ENCODE measurements at regions not wholly inside any gene's neighbourhood (a gene's known extent, or its start where the extent isn't known, plus 50 kb on each side); places are given as distances from the start of the nearest gene placed in this dataset.
"Not testable (repeated sequence)": the region's sequence is repeated elsewhere in the genome, so short reads cannot be mapped to it uniquely, and the experiment has no call there.

DNA sequence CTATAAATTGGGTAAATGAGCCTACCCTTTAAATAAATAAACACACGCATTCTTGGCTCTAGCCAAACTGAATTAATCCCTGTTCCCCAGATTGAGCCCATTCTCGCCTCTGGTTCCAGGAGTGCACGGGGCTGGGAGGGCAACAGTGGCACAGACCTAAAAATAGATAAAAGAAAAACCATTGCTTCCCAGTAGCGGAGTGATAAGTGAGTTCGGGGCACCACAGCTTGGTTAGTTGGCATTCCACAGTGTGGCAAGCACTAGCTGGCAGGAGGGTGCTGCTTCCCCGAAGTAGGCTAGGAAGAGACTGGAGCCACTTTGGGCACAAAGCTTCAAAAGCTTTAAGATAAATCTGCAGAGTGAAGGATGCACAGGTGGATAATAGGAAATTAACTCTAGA is 322.2 kb upstream of the SGCD start:
- DNase-seq, result no peak

DNA sequence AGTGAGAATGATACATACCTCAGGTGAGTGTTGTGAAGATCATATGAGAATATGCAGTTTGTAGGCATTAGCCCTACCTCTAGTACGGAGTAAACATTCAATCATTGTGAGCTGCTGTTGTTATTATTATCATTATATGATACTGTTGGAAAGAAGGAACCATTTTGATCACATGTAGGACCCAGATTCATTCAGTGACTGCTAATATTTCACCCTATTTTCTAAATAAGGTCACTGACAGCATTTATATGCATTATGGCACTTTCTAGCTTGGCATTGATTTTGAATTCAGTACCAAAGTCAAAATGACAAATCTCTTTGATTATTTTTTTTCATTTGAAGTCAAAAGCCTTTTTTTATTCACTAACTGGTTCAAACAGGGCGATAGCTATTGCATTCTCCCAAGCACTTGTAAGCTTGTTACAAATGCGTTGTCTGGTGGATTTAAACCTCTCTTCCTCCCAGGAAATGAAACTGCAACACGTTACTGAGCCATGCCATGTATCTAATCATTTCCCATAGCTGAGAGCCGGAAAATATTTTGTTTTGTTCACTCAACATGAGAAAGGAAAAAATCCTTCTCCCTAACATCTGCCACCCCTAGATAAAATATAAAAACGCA is 320.8 kb upstream of the SGCD start:
- DNase-seq, result no peak

DNA sequence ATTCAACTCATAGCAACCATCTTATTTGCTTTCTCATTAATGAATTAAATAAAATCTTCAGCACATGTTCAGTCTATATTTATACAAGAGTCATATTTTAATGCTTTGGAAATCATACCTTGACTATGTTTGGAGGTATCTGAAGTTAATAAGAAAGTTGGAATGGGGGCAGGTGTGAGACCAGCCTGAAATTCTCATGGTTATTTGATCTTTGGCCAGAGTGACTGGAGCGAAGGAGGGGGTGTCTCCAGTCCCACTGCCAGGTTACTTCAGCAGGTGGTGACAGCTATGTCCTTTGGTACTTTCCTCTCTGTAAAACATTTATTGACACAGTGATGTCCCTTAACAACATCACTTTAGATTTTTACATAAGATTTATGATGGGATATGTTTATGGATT is 318.1 kb upstream of the SGCD start:
- no peak for DNase-seq

- DNase-seq, result no peak
Measured at GRCh38 chr5:156009583-156009982, 317.4 kb upstream of the SGCD start.

DNA sequence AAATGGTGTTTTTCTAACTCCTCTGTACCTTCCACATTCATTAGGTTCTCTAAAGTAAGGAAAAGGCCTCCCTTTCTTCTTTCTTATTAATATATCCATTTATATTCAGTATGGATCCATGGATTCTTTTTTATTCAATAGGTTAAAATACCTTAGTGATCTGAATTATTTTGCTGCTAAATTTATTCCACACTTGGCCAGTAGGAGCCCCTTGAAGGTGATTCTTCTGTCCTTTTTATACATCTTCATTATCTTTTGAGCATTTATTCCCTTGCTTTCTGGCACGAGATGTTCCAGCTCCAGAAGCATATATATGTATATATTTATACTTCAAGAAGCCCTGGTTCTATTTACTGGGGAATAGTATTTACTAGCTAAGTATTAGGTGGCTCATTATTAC is 311.8 kb upstream of the SGCD start:
- no peak for DNase-seq

DNA sequence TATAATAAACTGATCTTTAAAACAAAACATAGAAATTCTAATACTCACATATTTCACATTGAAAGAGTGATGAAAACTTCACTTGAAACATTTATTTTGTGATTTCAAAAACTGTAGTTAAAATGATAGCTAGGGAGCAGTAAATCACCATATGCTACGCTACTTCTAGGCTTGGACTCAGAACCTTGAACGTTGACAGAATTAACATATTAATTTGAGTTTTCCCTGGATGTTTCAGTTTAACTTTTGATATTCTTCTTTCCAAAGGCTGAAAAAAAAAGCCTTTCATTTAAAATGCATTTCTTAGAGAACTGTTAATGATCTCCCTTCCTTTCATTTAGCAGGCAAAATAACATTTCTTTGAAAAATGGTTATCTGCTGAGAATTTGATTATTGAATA is 307.8 kb upstream of the SGCD start:
- no peak for DNase-seq

DNA sequence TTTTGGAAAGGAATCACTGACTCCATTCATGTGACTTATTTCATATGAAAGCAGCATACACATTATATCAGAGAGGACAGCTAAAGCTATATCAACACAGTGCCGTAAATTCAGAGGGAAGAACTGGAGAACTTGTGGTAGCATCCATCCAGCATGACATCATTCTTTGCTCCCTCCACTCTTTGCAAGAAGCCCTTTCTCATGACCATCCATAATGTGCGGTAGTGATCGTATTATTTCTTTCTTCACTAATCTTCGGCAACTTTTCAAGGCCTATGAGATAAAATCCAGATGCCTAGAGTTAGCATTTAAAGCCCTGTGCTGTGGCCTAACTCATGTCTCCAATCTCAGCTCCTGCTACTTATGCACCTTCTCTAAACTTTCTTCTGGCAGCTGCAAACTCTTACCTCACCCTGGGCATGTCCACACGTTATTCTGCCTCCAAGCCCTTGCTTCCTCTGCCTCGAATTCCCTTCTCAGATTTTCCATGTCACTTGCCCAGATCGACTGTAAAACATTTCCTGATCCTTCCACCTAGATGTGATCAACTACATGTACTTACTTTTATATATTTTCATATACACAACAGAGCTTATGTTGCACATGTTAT is 307.3 kb upstream of the SGCD start:
- DNase-seq, result no peak

DNA sequence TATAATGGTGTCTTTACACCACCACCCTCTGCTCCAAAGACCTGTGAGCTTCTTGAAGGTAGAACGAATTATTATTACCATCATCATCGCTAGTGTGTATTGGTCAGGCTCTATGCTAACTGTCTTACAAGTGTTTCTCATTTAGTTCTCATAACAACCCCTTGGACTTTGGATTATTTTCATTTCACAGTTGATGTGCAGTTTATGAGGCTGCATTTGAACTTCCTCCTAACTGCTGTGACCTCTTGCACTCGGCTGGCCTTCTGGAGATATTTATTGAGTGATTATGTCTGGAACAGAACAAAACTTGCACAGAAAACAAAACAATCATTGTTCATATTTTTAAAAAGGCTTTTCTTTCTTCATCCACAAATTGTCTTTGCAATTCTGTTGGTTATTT is 306.3 kb upstream of the SGCD start:
- DNase-seq, result no peak

- no peak for DNase-seq
Measured at GRCh38 chr5:156021866-156022265, 305.1 kb upstream of the SGCD start.

GRCh38 chr5:156025656-156026055 is 301.3 kb upstream of the SGCD start:
- DNase-seq, result no peak

DNA sequence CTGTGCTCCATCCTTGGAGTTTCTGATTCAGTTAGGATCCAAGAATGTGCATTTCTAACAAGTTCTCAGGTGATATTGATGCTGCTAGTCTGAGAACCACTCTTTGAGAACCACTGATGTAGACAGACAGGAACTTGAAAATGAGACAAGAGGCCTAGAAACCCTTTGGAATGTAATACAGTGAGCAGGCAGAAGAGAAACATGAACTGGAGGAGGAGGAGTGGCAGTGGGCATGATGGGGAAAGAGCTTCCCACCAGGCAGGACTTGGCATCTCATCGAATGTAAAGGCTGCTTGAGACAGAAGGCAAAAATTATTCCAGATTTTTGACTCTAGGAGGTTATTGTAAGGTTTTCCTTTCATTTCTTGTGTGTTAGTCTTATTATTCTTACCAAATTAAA is 295.8 kb upstream of the SGCD start:
- no peak for DNase-seq

DNA sequence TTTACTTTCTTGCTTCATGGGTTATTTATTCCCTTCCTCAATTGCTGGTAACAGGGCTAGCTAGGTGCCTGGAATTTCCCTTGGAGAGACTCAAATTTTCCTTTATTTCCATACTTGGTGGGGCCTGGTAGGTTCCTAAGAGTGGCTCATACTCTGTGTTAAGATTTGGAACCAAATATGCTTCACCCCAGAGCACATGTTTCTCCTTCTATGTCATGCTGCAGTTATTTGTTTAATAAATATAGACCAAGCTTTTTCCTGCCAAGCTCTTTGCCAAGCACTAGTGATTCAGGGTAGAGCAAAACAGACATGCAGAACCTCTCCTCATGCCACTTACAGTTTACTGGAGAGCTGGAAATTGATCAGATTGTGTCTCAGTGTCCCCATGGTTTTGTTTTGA is 290.3 kb upstream of the SGCD start:
- DNase-seq, result no peak

- no peak for DNase-seq
Measured at GRCh38 chr5:156037151-156037909, 289.6 kb upstream of the SGCD start.

- no peak for DNase-seq
Measured at GRCh38 chr5:156042726-156043125, 284.2 kb upstream of the SGCD start.

DNA sequence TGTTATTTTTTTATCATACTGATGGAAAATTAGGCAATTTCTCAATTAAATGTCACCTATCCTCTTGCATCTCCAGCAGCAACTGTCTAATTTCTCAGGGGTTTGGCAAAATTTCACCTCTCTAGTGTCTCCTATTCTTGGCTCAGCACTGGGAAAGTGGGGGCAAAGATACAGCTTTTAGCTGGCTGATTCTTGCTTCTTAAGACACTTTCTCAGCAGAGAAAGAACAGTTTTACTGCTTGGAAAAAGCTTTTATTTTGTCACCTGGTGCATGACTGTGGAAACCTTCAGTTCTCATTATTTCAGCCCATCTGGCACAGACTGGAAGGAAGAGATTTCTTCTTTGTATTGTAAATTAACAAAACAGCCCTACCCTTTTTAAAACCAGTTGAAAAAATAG is 283.6 kb upstream of the SGCD start:
- DNase-seq, result no peak

DNA sequence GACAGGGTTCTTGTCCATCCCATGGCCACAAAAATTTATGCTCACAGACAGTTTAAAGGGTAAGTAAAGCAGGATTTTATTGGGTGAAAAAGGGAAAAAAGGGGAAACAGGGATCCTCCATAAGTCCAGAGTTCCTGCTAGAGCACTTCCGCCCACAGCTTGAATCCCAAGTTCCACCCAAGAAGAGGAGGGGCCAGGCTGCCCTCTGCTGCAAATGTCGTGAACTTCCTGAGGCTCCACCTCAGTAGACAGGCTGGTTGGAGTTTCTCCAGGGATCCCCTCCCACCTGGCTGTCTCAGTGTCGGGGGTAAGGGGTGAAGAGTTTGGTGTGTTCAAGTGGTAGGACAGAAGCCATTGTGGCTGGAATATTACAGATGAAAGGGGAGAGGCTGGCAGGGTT is 275.0 kb upstream of the SGCD start:
- no peak for DNase-seq

DNA sequence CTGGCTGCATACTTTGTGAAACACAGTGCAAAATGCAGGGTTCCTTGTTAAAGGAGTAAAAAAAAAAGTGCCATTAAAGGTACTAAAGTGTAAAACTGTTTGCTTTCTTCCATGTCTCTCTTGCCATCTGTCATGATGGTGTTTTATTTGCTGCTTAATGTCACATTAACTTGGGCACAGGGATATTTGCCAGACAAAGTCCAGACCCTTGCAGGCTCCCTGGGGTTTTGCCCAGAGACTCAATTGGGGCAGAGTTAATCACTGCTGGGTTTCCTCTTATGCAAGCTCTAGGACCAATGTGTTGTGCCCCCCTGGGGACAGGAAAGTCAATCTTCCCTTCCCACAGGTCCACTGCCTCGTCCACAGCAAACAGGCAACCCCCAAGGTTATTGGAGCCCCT is 274.3 kb upstream of the SGCD start:
- DNase-seq, result no peak

DNA sequence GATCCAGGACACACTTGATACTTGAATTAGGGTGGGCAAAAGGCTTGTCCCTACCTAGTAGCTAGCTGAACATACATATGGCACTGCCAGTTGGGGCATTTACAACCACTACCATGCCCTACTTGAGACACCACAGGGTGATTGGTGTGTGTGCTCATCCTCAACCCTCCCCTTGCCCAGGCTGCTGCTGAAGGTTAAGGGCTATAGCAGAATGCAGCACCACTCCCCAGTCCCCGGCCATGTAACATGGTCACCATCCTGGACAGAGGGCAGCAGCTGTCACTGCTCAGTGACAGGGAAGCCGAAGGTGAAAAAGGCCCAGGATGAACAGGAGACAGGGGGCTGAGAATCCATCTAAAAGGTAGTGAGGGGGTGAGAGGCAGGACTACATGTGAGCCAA is 273.9 kb upstream of the SGCD start:
- DNase-seq, result no peak

DNA sequence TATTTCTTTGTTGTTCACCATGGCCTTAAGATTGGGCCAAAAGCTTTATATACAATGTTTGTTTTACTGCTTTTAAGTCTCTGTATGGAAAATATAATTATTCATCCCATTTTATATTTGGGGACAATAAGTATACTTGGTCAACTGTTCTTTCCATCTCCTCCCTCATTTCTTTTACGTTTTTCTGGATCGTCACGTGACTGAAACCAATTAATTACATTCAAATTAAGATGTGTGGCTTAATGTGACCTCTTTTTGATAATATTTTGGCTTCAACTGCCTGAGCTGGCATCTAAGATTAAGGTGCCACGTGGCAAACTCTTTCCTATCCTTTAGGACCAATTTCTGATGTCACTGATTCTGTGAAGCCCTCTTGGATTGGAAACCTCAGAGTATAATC is 250.1 kb upstream of the SGCD start:
- DNase-seq, result no peak

- DNase-seq, result no peak
Measured at GRCh38 chr5:156087577-156088110, 239.3 kb upstream of the SGCD start.

- not testable (repeated sequence) for DNase-seq
Measured at GRCh38 chr5:156089955-156090940, 236.7 kb upstream of the SGCD start.

- DNase-seq, result no peak
Measured at GRCh38 chr5:156093024-156093423, 233.9 kb upstream of the SGCD start.

DNA sequence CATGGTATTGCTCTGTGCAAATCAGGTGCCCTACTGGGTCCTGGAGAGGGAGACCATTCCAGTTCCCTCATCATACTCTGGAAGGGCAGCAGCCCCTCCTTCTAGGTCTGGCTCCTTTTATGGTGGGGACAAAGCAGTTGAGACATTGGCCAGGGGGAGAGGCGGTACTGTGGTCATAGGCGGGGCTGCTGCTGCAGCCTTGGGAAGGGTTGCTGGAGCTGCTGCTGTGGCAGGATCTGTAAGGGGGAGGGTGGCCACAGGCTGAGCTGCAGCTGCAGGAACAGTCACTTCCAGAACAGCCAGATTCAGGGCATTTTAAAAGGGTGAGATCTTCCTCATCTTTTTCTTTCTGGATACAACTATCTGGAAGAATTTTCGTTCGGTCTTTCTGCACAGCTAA is 233.0 kb upstream of the SGCD start:
- no peak for DNase-seq

Data from NCI-H1105 treated with DMSO at 0.1 percent for 48 hours (cell line).